ENCODE measurements at regions not wholly inside any gene's neighbourhood (a gene's known extent, or its start where the extent isn't known, plus 50 kb on each side); places are given as distances from the start of the nearest gene placed in this dataset.
A peak's percentile ranks its signal among the peaks of the same experiment; 100 is the strongest.

DNA sequence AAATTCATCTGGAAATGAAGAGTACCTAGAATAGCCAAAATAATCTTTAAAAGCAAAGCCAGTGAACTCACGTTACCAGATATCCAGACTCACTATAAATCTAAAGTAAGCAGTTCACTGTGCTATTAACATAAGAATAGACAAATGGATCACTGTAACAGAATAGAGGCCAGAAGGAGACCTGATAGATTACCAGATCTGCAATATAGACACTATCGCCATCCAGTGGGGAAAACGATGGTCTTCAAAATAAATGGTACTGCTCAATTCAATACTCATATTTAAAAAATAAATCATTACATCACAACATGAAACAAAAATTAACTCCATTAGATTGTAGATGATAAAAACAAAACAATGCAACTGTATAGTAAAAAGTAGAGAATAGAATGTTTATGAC is 158.6 kb upstream of the CDH8 start:
- H3K23ac ChIP-seq (ENCODE audit: insufficient read length, low read depth, low read length): no peak overlapping the region
- no peaks in the 10 kb centered on the region for H3K27me3 ChIP-seq (ENCODE audit: insufficient read depth, low read length)
- H4K91ac ChIP-seq (ENCODE audit: insufficient read length, low read depth, low read length): no peak overlapping the region
- H3K4ac ChIP-seq (ENCODE audit: low read depth, low read length): no peak overlapping the region
- TF ChIP-seq, protein P1, sequence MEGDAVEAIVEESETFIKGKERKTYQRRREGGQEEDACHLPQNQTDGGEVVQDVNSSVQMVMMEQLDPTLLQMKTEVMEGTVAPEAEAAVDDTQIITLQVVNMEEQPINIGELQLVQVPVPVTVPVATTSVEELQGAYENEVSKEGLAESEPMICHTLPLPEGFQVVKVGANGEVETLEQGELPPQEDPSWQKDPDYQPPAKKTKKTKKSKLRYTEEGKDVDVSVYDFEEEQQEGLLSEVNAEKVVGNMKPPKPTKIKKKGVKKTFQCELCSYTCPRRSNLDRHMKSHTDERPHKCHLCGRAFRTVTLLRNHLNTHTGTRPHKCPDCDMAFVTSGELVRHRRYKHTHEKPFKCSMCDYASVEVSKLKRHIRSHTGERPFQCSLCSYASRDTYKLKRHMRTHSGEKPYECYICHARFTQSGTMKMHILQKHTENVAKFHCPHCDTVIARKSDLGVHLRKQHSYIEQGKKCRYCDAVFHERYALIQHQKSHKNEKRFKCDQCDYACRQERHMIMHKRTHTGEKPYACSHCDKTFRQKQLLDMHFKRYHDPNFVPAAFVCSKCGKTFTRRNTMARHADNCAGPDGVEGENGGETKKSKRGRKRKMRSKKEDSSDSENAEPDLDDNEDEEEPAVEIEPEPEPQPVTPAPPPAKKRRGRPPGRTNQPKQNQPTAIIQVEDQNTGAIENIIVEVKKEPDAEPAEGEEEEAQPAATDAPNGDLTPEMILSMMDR (conservative IDR thresholded peaks at IDR 0.05): peak; percentile 50
- H3K79me2 ChIP-seq (ENCODE audit: insufficient read depth, low read length): no peaks in the 10 kb centered on the region
- H3K18ac ChIP-seq (ENCODE audit: insufficient read length, low read depth, low read length): no peak overlapping the region
- no peak overlapping the region for H2BK120ac ChIP-seq (ENCODE audit: low read depth, low read length, poor library complexity, severe bottlenecking)
- Mint-ChIP-seq H3K4me3 (no peak overlapping the region), H3K27ac (no peak overlapping the region), H3K27me3 (ENCODE audit: low read depth) (no peaks in the 10 kb centered on the region), H3K4me1 (peaks cover 0 to 2% of the 10 kb centered on the region in 2 experiments; a peak in 2 of 4 replicates), H3K9me3 (no peaks in the 10 kb centered on the region), H3K36me3 (ENCODE audit: insufficient read depth in 1 of 3, low read depth in 3 of 3) (no peaks in the 10 kb centered on the region)
- H3K14ac ChIP-seq (ENCODE audit: insufficient read depth, low read length): no peak overlapping the region
- H3K56ac ChIP-seq (ENCODE audit: insufficient read length, low read depth, low read length): no peak overlapping the region
- H2AFZ ChIP-seq (ENCODE audit: low read length): no peak overlapping the region
- no peaks in the 10 kb centered on the region for H4K20me1 ChIP-seq (ENCODE audit: control insufficient read depth, insufficient read depth, insufficient read length)
- H3K79me1 ChIP-seq (ENCODE audit: insufficient read depth, low read depth, low read length, poor library complexity, severe bottlenecking): no peaks in the 10 kb centered on the region
- no peak overlapping the region for H2BK20ac ChIP-seq (ENCODE audit: low read depth, low read length, poor library complexity, severe bottlenecking)
- no peak overlapping the region for H3K27ac ChIP-seq (ENCODE audit: insufficient read length, low read depth, low read length)
- no peak overlapping the region for H3T11ph ChIP-seq (ENCODE audit: low read length)
- no peak for DNase-seq
- H4K8ac ChIP-seq (replicated peaks; ENCODE audit: insufficient read length, low read depth, low read length): no peak overlapping the region
- H3K9me3 ChIP-seq (ENCODE audit: control insufficient read depth, low read depth, low read length): no peaks in the 10 kb centered on the region
- no peak overlapping the region for H3K4me2 ChIP-seq (ENCODE audit: insufficient read depth, insufficient read length, low read length)
- no peak overlapping the region for H3K9ac ChIP-seq (ENCODE audit: extremely low read depth, insufficient read length, low read length)
- H2BK12ac ChIP-seq (ENCODE audit: insufficient read length, low read depth, low read length): no peak overlapping the region
- no peak overlapping the region for H4K5ac ChIP-seq (ENCODE audit: insufficient read length, low read depth, low read length)
- no peak overlapping the region for H2AK5ac ChIP-seq (ENCODE audit: insufficient read length, low read length)
- H3K23me2 ChIP-seq (ENCODE audit: insufficient read length, low read depth, low read length, poor library complexity, severe bottlenecking): no peaks in the 10 kb centered on the region
- no CpG with 5 or more reads among the region's 3 CpGs for WGBS (ENCODE audit: extremely low coverage, insufficient read length, low lambda C conversion rate)
- H2BK15ac ChIP-seq (ENCODE audit: low read depth, low read length): no peak overlapping the region
- H2BK5ac ChIP-seq (ENCODE audit: insufficient read length, low read length): no peak overlapping the region
- H3K4me1 ChIP-seq (ENCODE audit: insufficient read depth, low read length): no peaks in the 10 kb centered on the region

Measured in H9 (cell line).